T-helper 1 cell treated with Interleukin-12 subunit alpha and Interleukin-12 subunit beta and Interleukin-4 antibody, amounts not matched to agents 30 ng/mL and 1 ng/mL, for 36 hours (primary cell): ENCODE measurements at regions not wholly inside any gene's neighbourhood (a gene's known extent, or its start where the extent isn't known, plus 50 kb on each side); places are given as distances from the start of the nearest gene placed in this dataset.

ENCODE experiments used
- intact Hi-C: fragments of 100-400 bp; cut with micrococcal nuclease; formaldehyde crosslinking; loops from one replicate; pipeline ENCODE4 v1.15.1; 2024

- intact Hi-C loops, result no loop called here
Observed at GRCh38 chr21:27759091-27759659, 792.3 kb upstream of the ADAMTS5 start.

GRCh38 chr21:27756191-27756590 lies 789.3 kb upstream of the ADAMTS5 start:
- intact Hi-C loops, result no loop called here

- intact Hi-C loops, result no loop called here
Observed at GRCh38 chr21:27743971-27744564, 777.2 kb upstream of the ADAMTS5 start.

- intact Hi-C loops, result no loop called here
Observed at GRCh38 chr21:27741736-27742135, 774.8 kb upstream of the ADAMTS5 start.

DNA sequence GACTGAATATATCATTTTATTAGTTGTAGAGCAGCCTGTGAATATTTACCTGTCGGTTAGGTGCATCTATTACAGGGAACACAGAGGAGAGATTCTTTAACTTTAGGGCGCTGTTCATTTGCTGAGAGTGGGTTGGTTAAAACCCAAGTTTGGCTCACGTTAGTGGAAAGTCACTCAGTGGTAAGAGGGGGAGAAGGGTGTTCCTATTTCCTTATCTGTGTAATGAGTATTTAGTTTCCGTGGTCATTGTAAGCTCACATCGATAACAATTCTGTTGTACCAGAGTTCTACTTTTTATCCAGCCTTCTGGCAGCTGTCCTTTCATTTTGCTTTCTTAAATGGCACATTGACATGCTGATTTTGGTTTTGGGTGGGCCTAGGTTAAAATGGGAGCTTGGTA lies 773.2 kb upstream of the ADAMTS5 start:
- intact Hi-C loops, result no loop called here

DNA sequence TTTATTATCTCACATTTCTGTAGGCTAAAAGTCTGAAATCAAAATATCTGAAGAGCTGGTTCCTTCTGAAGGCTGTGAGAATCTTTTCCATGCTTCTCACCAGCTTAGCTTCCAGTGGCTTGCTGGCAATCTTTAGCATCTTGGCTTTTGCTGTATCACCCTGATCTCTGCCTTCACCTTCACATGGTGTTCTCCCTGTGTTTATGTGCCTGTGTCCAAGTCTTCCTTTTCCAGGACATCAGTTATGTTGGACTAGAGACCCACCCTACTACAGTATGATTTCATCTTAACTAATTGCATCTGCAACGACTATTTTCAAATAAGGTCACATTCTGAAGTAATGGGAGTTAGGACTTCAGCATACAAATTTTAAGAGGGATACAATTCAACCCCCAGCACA lies 772.3 kb upstream of the ADAMTS5 start:
- intact Hi-C loops, result no loop called here

DNA sequence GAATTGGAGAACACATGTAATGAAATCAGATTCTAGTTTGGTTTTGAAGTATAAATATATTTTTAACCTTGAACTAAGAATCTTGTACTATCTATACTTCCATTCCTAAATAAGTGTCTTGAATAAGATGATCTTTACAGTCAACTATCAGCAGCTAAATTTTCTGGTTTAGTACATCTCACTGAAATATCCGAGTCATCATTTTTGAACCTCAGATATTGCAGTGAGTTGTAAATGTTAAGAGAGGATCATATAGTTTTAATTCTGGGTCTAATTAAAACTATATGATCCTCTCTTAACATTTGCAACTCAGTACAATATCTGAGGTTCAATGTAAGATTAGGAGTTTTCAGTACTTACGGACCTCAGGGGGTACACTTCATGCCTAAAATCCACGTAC lies 768.8 kb upstream of the ADAMTS5 start:
- intact Hi-C loops, result no loop called here

DNA sequence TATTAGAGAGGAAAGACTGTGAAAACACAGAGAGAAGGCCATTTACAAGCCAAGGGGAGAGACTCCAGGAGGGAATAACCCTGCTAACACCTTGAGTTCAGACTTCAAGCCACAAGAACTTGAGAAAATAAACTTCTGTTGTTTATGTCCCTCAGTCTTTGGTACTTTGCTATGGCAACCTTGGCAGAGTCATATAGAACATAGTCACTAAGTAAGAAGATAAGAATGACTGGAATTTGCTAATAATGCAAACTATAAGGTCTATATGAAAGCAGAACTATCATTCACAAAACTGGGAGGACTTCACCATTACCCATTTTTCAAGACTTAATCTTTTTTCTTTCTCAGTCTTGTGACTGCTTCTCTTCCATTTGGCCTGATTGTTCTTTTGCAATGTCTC lies 767.3 kb upstream of the ADAMTS5 start:
- intact Hi-C loops, result no loop called here

GRCh38 chr21:27725916-27726315 lies 759.0 kb upstream of the ADAMTS5 start:
- intact Hi-C loops, result no loop called here

DNA sequence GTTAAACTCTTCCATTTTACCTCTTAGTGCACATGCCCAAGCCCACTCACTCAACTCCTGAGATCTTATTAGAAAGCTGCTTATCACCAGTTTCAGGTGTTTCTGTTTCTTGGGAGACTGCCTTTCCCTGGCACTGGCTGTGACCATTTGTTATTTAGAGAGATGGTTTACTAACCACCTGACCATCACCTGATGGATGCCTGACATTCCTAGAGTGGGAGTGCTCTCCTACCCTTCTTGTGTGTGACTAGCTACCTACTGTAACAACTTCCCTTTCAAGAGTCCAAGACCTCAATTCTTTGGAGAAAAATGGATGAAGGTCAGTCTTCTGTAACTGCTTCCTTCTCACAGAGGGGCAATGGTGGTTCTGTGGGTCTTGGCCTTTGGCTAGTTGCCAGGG lies 755.2 kb upstream of the ADAMTS5 start:
- intact Hi-C loops, result no loop called here

DNA sequence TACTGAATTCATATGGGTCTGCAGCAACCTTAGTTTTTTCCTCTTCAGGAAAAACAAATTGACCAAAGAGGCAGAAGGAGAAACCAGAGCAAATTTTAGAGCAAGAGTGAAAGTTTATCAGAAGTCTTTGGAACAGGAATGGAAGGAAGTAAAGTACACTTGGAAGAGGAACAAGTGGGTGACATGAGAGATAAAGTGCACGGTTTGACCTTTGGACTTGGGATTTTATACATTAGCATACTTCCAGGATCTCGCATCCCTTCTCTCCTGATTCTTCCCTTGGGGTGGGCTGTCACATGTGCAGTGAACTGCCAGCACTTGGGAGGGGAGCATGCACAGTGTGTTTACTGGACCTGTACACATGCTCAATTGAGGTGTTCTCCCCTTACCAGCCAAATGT lies 754.8 kb upstream of the ADAMTS5 start:
- intact Hi-C loops, result no loop called here

GRCh38 chr21:27719226-27719625 lies 752.3 kb upstream of the ADAMTS5 start:
- intact Hi-C loops, result no loop called here

GRCh38 chr21:27715131-27715530 lies 748.2 kb upstream of the ADAMTS5 start:
- intact Hi-C loops, result no loop called here

DNA sequence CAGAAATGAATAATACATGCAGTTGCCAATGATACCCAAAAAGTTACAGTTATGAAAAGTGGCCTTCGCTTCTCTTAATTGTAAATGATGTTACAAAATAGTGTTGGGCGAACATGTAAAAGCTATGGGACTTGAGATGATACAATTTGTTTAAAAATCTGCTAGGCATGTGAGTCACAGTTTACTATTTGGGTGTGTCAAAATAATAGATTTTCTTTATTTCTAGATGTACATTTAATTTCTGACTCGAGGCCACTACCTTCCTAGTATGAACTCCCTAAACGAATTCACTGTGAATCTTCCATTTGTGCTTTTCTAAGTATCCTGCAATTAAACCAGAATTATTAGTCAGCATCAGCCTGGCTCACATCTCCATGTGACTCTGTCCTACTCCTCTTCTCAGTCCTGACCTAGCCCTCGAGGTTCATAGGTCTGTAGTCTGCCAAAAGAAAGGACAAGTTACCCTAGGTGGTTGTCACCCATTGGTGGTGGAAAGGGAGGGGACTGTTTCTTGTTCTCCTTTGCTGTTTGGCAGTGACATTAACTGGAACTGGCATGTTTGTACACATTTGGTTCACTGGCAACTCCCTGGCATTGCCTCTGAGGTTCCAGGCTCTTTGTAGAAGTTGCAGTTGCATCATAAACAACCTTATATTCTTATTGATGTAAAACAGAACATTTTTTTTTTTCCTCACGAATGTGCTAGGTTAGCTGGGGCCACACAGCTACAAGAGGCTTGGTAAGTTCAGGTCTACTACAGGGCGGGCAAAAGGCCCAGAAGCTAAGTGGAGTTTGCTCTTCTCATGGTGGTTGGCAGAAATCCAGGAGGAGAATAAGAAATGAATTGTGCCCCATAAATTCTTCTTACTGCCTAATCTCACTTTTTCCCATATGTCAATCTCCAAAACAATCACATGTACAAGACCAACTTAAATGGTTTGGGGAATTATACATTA lies 746.5 kb upstream of the ADAMTS5 start:
- intact Hi-C loops, result no loop called here

- intact Hi-C loops, result no loop called here
Observed at GRCh38 chr21:27704567-27705166, 737.8 kb upstream of the ADAMTS5 start.

DNA sequence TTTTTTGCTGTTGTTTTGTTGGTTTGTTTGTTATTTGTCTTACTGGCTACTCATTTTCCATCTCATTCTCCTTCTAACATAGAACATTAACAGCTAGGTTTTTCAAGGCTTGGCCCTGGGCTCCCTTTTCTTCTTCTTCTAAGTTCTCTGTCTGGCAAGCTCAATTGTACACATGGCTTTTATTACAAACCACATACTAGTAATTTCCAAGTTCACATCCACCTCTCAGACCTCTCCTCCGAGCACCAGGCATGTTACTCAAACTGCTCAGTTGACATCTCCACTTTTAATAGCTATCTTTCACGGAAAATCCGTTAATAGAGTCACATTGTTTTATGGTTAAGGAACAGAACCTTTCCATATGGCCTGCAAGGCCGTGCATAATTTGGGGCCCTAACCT lies 736.9 kb upstream of the ADAMTS5 start:
- intact Hi-C loops, result no loop called here

DNA sequence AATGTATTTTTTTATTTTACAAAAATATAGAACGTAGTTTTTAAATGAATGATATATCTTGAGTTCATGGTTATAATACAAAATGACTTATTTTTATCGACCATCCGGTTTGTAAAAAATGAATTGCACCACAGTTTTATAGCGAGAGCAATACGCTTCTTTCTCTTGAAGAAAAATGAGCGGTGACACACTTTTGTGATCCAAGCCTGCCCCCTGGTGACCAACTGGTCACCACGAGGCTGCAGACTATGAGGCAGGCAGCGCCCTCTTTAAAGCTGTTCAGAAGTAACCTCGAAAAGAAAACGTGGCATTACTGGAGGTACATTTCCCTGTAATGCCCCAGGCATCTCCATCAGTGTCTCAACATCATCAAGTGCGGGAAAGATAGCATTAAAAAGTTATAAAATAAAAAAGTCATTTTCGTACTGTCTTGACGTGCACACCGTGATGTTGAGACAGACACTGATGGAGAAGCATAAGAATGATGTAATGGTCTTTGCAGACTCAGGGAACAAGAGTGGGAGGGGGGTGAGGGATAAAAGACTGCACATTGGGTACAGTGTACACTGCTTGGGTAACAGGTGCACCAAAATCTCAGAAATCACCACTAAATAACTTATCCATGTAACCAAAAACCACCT lies 734.2 kb upstream of the ADAMTS5 start:
- intact Hi-C loops, result loop anchor here (1.0 to 2.0 kb wide), 4 partner anchors 851 to 1820 kb away; no protein-coding TSS in a partner anchor

GRCh38 chr21:27695246-27695645 lies 728.4 kb upstream of the ADAMTS5 start:
- intact Hi-C loops, result no loop called here

- intact Hi-C loops, result no loop called here
Observed at GRCh38 chr21:27694667-27695066, 727.8 kb upstream of the ADAMTS5 start.

DNA sequence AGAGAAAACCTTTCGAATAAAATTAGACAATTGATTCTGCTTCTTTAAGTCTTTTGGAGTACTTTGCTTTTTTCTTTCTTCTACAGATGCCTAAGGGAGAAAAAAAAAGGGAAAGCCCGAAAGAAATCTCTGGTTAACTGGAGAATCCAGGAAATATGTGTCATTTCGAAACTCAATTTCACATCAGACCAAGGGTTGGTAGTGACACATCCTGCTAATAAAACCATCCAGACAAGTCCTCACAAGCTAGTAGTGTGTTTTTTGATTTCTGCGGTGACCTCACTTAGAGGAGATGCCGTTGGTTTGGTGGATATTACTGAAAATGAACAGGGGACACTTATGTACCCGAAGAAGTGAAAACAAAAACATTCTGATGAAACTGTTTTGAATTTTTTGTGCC lies 726.5 kb upstream of the ADAMTS5 start:
- intact Hi-C loops, result no loop called here

DNA sequence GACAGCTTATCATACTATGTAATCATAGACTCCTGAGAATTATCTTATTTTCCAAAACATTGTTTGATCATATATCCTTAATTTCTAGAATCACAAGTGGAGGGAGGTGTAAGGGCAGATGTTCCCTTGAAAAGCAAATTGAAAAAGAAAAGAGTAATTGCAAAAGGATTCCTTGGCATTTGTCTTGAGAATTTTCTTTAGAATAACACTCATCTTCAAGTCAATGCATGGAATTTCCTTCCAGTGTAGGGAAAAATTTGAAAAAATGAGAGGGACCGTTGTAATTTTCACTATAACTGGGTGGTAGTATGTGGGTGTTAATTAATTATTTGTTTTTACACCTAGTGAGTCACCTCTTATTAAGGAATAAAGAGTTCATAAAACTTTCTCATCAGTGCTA lies 724.6 kb upstream of the ADAMTS5 start:
- intact Hi-C loops, result no loop called here

DNA sequence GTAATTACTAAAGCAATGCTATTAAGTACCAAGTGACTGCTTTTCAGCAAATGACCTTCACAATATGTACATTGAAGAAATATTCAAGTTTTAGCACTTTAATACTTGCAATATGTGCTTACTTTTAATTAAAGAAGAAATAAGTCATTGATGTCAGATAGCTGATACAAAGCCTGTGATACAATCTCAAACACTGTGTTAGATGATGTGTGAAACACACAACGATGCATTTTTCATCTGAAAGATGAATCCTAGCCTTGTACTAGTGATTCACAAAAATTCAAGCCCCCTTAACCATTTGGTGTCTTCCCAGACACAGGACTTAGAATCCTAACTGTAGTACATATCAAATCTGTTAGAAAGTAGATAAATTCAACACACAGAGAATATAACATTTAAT lies 724.1 kb upstream of the ADAMTS5 start:
- intact Hi-C loops, result no loop called here
